DND-41 (cell line): ENCODE measurements at regions not wholly inside any gene's neighbourhood (a gene's known extent, or its start where the extent isn't known, plus 50 kb on each side); places are given as distances from the start of the nearest gene placed in this dataset.
"Not testable (repeated sequence)": the region's sequence is repeated elsewhere in the genome, so short reads cannot be mapped to it uniquely, and the experiment has no call there.

ENCODE experiments used
- EZH2 ChIP-seq: IDR thresholded peaks from 3 replicates; pipeline ENCODE4 v1.6.1; 2012; ENCODE audit warnings: borderline replicate concordance, low read depth, mild to moderate bottlenecking, moderate library complexity, low read length, inconsistent platforms; ENCODE audit not compliant: severe bottlenecking
- TF ChIP-seq, protein P1 (sequence below): IDR thresholded peaks from 2 replicates; pipeline ENCODE4 v1.5.1; 2012; ENCODE audit warnings: borderline replicate concordance, low read length, moderate library complexity, mild to moderate bottlenecking; ENCODE audit not compliant: poor library complexity, severe bottlenecking; ENCODE audit errors: extremely low read depth

DNA sequence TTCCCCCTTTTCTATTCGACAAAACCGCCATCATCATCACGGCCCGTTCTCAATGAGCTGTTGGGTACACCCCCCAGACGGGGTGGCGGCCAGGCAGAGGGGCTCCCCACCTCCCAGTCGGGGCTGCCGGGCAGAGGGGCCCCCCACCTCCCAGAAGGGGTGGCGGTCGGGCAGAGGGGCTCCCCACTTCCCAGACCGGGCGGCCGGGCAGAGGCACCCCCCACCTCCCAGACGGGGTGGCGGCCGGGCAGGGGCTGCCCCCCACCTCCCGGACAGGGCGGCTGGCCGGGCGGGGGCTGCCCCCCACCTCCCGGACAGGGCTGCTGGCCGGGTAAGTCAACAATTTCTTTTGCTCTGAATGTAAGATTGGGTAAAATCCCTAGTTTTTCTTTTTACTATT lies 1162.2 kb upstream of the CELF2 start:
- TF ChIP-seq, protein P1, sequence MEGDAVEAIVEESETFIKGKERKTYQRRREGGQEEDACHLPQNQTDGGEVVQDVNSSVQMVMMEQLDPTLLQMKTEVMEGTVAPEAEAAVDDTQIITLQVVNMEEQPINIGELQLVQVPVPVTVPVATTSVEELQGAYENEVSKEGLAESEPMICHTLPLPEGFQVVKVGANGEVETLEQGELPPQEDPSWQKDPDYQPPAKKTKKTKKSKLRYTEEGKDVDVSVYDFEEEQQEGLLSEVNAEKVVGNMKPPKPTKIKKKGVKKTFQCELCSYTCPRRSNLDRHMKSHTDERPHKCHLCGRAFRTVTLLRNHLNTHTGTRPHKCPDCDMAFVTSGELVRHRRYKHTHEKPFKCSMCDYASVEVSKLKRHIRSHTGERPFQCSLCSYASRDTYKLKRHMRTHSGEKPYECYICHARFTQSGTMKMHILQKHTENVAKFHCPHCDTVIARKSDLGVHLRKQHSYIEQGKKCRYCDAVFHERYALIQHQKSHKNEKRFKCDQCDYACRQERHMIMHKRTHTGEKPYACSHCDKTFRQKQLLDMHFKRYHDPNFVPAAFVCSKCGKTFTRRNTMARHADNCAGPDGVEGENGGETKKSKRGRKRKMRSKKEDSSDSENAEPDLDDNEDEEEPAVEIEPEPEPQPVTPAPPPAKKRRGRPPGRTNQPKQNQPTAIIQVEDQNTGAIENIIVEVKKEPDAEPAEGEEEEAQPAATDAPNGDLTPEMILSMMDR = not testable (repeated sequence)
- TF ChIP-seq EZH2 = not testable (repeated sequence)
